ENCODE measurements at regions not wholly inside any gene's neighbourhood (a gene's known extent, or its start where the extent isn't known, plus 50 kb on each side); places are given as distances from the start of the nearest gene placed in this dataset.

DNA sequence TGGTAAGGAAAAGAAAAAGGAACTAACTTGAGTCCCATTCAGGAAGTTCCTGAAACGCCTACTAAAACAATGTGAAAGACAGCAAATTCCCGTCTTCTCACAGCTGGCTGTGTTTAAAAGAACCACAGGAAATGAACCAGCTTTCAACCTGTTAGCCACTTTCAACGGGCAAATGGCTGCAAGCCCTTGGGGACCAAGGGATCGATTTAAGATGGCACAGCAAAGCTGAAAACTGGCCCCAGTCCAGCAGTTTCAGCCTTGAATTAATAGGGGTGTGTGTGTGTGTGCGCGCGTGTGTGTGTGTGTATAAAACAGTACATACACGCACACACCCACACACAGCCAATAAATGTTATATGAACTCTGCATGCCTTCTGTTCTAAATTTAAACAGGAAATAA is 168.7 kb upstream of the TMCO5A start:
- Histone ChIP-seq H3K9ac (no peak overlapping the region), H3F3A (replicated peaks; ENCODE audit: insufficient read depth) (no peaks in the 10 kb centered on the region), H4K20me1 (ENCODE audit: insufficient read depth) (no peaks in the 10 kb centered on the region), H3K9me3 (no peaks in the 10 kb centered on the region), H3K9me2 (no peaks in the 10 kb centered on the region), H3K4me1 (ENCODE audit: control insufficient read depth in 1 of 2, insufficient read depth in 2 of 2, low read depth in 1 of 2, low read length in 1 of 2) (no peaks in the 10 kb centered on the region; a peak in 2 of 4 replicates), H3K4me2 (no peak overlapping the region), H3K27ac (ENCODE audit: low read depth in 2 of 2, low read length in 1 of 2) (no peak overlapping the region), H3K27me3 (ENCODE audit: insufficient read depth) (no peaks in the 10 kb centered on the region), H3K36me3 (replicated peaks in 1 of 2; ENCODE audit: control insufficient read depth in 1 of 2, insufficient read depth in 2 of 2, low read length in 1 of 2) (peaks cover 0 to 3% of the 10 kb centered on the region in 2 experiments), H2AFZ (ENCODE audit: low read depth) (no peak overlapping the region), H3K79me2 (ENCODE audit: insufficient read depth) (no peaks in the 10 kb centered on the region; the same call in 1 of the 2 replicates), H3K4me3 (ENCODE audit: low read depth in 2 of 2, low read length in 1 of 2) (no peak overlapping the region)
- no peak for DNase-seq
- CTCF ChIA-PET: interaction anchor here (0.7 kb wide), 1 partner anchor 28 kb away, joined by 3 read pairs; no protein-coding TSS in a partner anchor
- POLR2A ChIA-PET: no interaction called here
- TF ChIP-seq GABPA (IDR thresholded peaks at IDR 0.05; ENCODE audit: low read depth) (no peak), TCF12 (IDR thresholded peaks at IDR 0.05) (no peak), YY1 (IDR thresholded peaks at IDR 0.05; ENCODE audit: low read depth) (no peak), POLR2AphosphoS5 (IDR thresholded peaks at IDR 0.05; ENCODE audit: low read depth, low read length) (no peak), ELF1 (IDR thresholded peaks at IDR 0.05) (no peak), MXI1 (IDR thresholded peaks at IDR 0.05; ENCODE audit: low read depth, low read length) (no peak), FOSL2 (IDR thresholded peaks at IDR 0.05; ENCODE audit: borderline replicate concordance, low read depth) (no peak), FOXM1 (IDR thresholded peaks at IDR 0.05; ENCODE audit: low read depth) (no peak), GATA2 (CRISPR knock-in tag; IDR thresholded peaks at IDR 0.05) (no peak), RCOR1 (IDR thresholded peaks at IDR 0.05; ENCODE audit: low read length) (no peak), RFX5 (IDR thresholded peaks at IDR 0.05; ENCODE audit: low read length) (no peak), NRF1 (IDR thresholded peaks at IDR 0.05; ENCODE audit: low read depth, low read length) (no peak), USF2 (IDR thresholded peaks at IDR 0.05; ENCODE audit: borderline replicate concordance, low read depth, low read length) (no peak), TEAD4 (IDR thresholded peaks at IDR 0.05; ENCODE audit: borderline replicate concordance, insufficient read depth) (no peak), EZH2phosphoT487 (IDR thresholded peaks at IDR 0.05; ENCODE audit: borderline replicate concordance, low read depth) (no peak), PBX3 (IDR thresholded peaks at IDR 0.05) (no peak)
- TF ChIP-seq, protein P1, sequence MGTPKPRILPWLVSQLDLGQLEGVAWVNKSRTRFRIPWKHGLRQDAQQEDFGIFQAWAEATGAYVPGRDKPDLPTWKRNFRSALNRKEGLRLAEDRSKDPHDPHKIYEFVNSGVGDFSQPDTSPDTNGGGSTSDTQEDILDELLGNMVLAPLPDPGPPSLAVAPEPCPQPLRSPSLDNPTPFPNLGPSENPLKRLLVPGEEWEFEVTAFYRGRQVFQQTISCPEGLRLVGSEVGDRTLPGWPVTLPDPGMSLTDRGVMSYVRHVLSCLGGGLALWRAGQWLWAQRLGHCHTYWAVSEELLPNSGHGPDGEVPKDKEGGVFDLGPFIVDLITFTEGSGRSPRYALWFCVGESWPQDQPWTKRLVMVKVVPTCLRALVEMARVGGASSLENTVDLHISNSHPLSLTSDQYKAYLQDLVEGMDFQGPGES (IDR thresholded peaks at IDR 0.05; ENCODE audit: low read depth, low read length): no peak
- TF ChIP-seq, protein P2, sequence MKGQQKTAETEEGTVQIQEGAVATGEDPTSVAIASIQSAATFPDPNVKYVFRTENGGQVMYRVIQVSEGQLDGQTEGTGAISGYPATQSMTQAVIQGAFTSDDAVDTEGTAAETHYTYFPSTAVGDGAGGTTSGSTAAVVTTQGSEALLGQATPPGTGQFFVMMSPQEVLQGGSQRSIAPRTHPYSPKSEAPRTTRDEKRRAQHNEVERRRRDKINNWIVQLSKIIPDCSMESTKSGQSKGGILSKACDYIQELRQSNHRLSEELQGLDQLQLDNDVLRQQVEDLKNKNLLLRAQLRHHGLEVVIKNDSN (IDR thresholded peaks at IDR 0.05; ENCODE audit: borderline replicate concordance, low read depth): no peak
- TF ChIP-seq, protein P3, sequence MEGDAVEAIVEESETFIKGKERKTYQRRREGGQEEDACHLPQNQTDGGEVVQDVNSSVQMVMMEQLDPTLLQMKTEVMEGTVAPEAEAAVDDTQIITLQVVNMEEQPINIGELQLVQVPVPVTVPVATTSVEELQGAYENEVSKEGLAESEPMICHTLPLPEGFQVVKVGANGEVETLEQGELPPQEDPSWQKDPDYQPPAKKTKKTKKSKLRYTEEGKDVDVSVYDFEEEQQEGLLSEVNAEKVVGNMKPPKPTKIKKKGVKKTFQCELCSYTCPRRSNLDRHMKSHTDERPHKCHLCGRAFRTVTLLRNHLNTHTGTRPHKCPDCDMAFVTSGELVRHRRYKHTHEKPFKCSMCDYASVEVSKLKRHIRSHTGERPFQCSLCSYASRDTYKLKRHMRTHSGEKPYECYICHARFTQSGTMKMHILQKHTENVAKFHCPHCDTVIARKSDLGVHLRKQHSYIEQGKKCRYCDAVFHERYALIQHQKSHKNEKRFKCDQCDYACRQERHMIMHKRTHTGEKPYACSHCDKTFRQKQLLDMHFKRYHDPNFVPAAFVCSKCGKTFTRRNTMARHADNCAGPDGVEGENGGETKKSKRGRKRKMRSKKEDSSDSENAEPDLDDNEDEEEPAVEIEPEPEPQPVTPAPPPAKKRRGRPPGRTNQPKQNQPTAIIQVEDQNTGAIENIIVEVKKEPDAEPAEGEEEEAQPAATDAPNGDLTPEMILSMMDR (IDR thresholded peaks at IDR 0.05): no peak
- 83% methylated on average over 8 of the region's 8 CpGs for WGBS (ENCODE audit: low lambda C conversion rate)

Measured in SK-N-SH (cell line).